HepG2 (cell line): ENCODE measurements at regions not wholly inside any gene's neighbourhood (a gene's known extent, or its start where the extent isn't known, plus 50 kb on each side); places are given as distances from the start of the nearest gene placed in this dataset.
A peak's percentile ranks its signal among the peaks of the same experiment; 100 is the strongest.

Source experiments
- ATF7-NPFF ChIP-seq: sonication (generic); formaldehyde crosslinking; IDR thresholded peaks from 2 replicates; pipeline ENCODE4 v1.8.1; 2023; ENCODE audit warnings: mild to moderate bottlenecking, low read depth, missing genetic modification reagents, moderate library complexity
- BCL6 ChIP-seq: IDR thresholded peaks from 2 replicates; pipeline ENCODE4 v1.6.1; 2016; ENCODE audit warnings: missing genetic modification reagents, missing compliant biosample characterization
- ISL2 ChIP-seq: sonication (generic); formaldehyde crosslinking; IDR thresholded peaks from 2 replicates; pipeline ENCODE4 v1.5.0; 2020; ENCODE audit warnings: missing genetic modification reagents
- MAZ ChIP-seq, 2 experiments: sonication (generic) in 1 of 2; formaldehyde crosslinking in 1 of 2; IDR thresholded peaks; 2 replicates each; pipeline versions ENCODE4 v1.5.0 to v1.6.1; 2012 to 2020; ENCODE audit warnings: low read depth in 2 of 2, mild to moderate bottlenecking in 2 of 2, borderline replicate concordance in 1 of 2, improper control_type of control experiment in 1 of 2, low read length in 1 of 2, missing genetic modification reagents in 1 of 2, moderate library complexity in 1 of 2
- NR2C2 ChIP-seq: sonication (generic); formaldehyde crosslinking; IDR thresholded peaks from 2 replicates; pipeline ENCODE4 v1.4.0; 2020; ENCODE audit warnings: missing genetic modification reagents, mild to moderate bottlenecking, moderate library complexity, borderline replicate concordance
- RBFOX2 ChIP-seq: fragments of 200-400 bp; formaldehyde crosslinking; IDR thresholded peaks from 2 replicates; pipeline ENCODE4 v1.6.1; 2017; ENCODE audit warnings: low read depth, mild to moderate bottlenecking, low read length
- SMAD3 ChIP-seq: sonication (generic); formaldehyde crosslinking; IDR thresholded peaks from 2 replicates; pipeline ENCODE4 v1.4.0; 2020; ENCODE audit warnings: missing genetic modification reagents
- SMARCC2 ChIP-seq: fragments of 450-650 bp; IDR thresholded peaks from 2 replicates; pipeline ENCODE4 v1.6.1; 2017; ENCODE audit warnings: antibody characterized with exemption, mild to moderate bottlenecking
- TCF7L2 ChIP-seq: IDR thresholded peaks from 2 replicates; pipeline ENCODE4 v1.6.1; 2011; ENCODE audit warnings: mild to moderate bottlenecking, low read depth, low read length, moderate library complexity
- TFE3 ChIP-seq: IDR thresholded peaks from 2 replicates; pipeline ENCODE4 v1.6.1; 2016
- TOPORS ChIP-seq: sonication (generic); formaldehyde crosslinking; IDR thresholded peaks from 2 replicates; pipeline ENCODE4 v1.8.0; 2023; ENCODE audit warnings: mild to moderate bottlenecking, missing genetic modification reagents
- ZBTB38 ChIP-seq: sonication (generic); formaldehyde crosslinking; IDR thresholded peaks from 2 replicates; pipeline ENCODE4 v1.5.1; 2020; ENCODE audit warnings: mild to moderate bottlenecking, missing genetic modification reagents
- ZFP1 ChIP-seq: IDR thresholded peaks from 2 replicates; pipeline ENCODE4 v1.6.1; 2016
- ZNF20 ChIP-seq: sonication (generic); formaldehyde crosslinking; IDR thresholded peaks from 2 replicates; pipeline ENCODE4 v1.4.0; 2020; ENCODE audit warnings: mild to moderate bottlenecking, moderate library complexity, missing genetic modification reagents
- ZNF274 ChIP-seq: sonication (generic); formaldehyde crosslinking; IDR thresholded peaks from 2 replicates; pipeline ENCODE4 v1.5.1; 2020; ENCODE audit warnings: mild to moderate bottlenecking, missing genetic modification reagents
- ZNF564 ChIP-seq: sonication (generic); formaldehyde crosslinking; IDR thresholded peaks from 2 replicates; pipeline ENCODE4 v1.8.1; 2023; ENCODE audit warnings: mild to moderate bottlenecking, missing genetic modification reagents
- ZNF580 ChIP-seq: IDR thresholded peaks from 2 replicates; pipeline ENCODE4 v1.6.1; 2016; ENCODE audit warnings: low read depth, borderline replicate concordance
- ZNF644 ChIP-seq: IDR thresholded peaks from 2 replicates; pipeline ENCODE4 v1.6.1; 2016; ENCODE audit warnings: low read depth
- TF ChIP-seq, protein P1 (sequence below): sonication (generic); formaldehyde crosslinking; IDR thresholded peaks from 2 replicates; pipeline ENCODE4 v1.8.0; 2022; ENCODE audit warnings: missing genetic modification reagents, mild to moderate bottlenecking, borderline replicate concordance
- TF ChIP-seq, protein P2 (sequence below): sonication (generic); formaldehyde crosslinking; IDR thresholded peaks from 2 replicates; pipeline ENCODE4 v1.4.0; 2020; ENCODE audit warnings: missing genetic modification reagents

- TF ChIP-seq TFE3 (CRISPR knock-in tag) (no peak), SMAD3 (0 out of 2 replicates have a peak, but pooled peaks have one; percentile 23), ZBTB38 (0 out of 2 replicates have a peak, but pooled peaks have one; percentile 13), ZNF20 (CRISPR knock-in tag) (no peak), NR2C2 (CRISPR knock-in tag) (peak; percentile 65), SMARCC2 (no peak), BCL6 (no peak), ATF7-NPFF (CRISPR knock-in tag) (peak; percentile 75), TOPORS (CRISPR knock-in tag) (peak; percentile 89; the same call in 1 of the 2 replicates), ZNF564 (peak; percentile 63; the same call in 1 of the 2 replicates), RBFOX2 (peak; percentile 99), ZFP1 (CRISPR knock-in tag) (no peak), MAZ (IDR thresholded peaks at IDR 0.05; ENCODE audit: borderline replicate concordance, low read depth, low read length) (peak; percentile 19; the same call in 1 of the 2 replicates), MAZ (CRISPR knock-in tag; IDR thresholded peaks at IDR 0.05; ENCODE audit: low read depth) (peak; percentile 91), ISL2 (no peak), TCF7L2 (no peak), ZNF644 (CRISPR knock-in tag) (no peak), ZNF580 (CRISPR knock-in tag) (no peak; the same call in 1 of the 2 replicates), ZNF274 (peak; percentile 70; the same call in 1 of the 2 replicates)
- TF ChIP-seq, protein P1, sequence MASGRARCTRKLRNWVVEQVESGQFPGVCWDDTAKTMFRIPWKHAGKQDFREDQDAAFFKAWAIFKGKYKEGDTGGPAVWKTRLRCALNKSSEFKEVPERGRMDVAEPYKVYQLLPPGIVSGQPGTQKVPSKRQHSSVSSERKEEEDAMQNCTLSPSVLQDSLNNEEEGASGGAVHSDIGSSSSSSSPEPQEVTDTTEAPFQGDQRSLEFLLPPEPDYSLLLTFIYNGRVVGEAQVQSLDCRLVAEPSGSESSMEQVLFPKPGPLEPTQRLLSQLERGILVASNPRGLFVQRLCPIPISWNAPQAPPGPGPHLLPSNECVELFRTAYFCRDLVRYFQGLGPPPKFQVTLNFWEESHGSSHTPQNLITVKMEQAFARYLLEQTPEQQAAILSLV: peak; percentile 70; the same call in 1 of the 2 replicates
- TF ChIP-seq, protein P2, sequence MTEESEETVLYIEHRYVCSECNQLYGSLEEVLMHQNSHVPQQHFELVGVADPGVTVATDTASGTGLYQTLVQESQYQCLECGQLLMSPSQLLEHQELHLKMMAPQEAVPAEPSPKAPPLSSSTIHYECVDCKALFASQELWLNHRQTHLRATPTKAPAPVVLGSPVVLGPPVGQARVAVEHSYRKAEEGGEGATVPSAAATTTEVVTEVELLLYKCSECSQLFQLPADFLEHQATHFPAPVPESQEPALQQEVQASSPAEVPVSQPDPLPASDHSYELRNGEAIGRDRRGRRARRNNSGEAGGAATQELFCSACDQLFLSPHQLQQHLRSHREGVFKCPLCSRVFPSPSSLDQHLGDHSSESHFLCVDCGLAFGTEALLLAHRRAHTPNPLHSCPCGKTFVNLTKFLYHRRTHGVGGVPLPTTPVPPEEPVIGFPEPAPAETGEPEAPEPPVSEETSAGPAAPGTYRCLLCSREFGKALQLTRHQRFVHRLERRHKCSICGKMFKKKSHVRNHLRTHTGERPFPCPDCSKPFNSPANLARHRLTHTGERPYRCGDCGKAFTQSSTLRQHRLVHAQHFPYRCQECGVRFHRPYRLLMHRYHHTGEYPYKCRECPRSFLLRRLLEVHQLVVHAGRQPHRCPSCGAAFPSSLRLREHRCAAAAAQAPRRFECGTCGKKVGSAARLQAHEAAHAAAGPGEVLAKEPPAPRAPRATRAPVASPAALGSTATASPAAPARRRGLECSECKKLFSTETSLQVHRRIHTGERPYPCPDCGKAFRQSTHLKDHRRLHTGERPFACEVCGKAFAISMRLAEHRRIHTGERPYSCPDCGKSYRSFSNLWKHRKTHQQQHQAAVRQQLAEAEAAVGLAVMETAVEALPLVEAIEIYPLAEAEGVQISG (CRISPR knock-in tag): peak; percentile 57; the same call in 1 of the 2 replicates
Observed at GRCh38 chr1:121519042-121519755, 334.4 kb downstream of the SRGAP2C start (continued).
